HL-60 (cell line): ENCODE measurements at regions not wholly inside any gene's neighbourhood (a gene's known extent, or its start where the extent isn't known, plus 50 kb on each side); places are given as distances from the start of the nearest gene placed in this dataset.

Experiments used
- DNase-seq, 2 experiments: peaks; one replicate each; pipeline ENCODE4 v3.0.0-alpha.2; 2010 to 2020; ENCODE audit warnings: low read depth in 1 of 2, low spot score in 1 of 2
- H3K27ac ChIP-seq: fragments of 250-450 bp; sonication (Bioruptor Pico); replicated peaks from 2 replicates; pipeline ENCODE4 v1.5.1; 2020; ENCODE audit warnings: mild to moderate bottlenecking, moderate library complexity
- H3K27me3 ChIP-seq: fragments of 250-450 bp; sonication (Bioruptor Pico); 2 replicates; pipeline ENCODE4 v1.5.1; 2021; ENCODE audit warnings: mild to moderate bottlenecking, moderate library complexity; ENCODE audit not compliant: insufficient read depth, poor library complexity, severe bottlenecking
- H3K4me3 ChIP-seq: replicated peaks from 2 replicates; pipeline ENCODE4 v1.5.1; 2011; ENCODE audit warnings: mild to moderate bottlenecking, control low read depth, low read length; ENCODE audit not compliant: insufficient read depth
- GABPA ChIP-seq: IDR thresholded peaks from 2 replicates; pipeline ENCODE4 v1.6.1; 2012; ENCODE audit warnings: low read depth
- POLR2AphosphoS5 ChIP-seq: IDR thresholded peaks from 2 replicates; pipeline ENCODE4 v1.6.1; 2012; ENCODE audit warnings: low read depth
- SPI1 ChIP-seq: IDR thresholded peaks from 2 replicates; pipeline ENCODE4 v1.6.1; 2012; ENCODE audit warnings: low read depth, mild to moderate bottlenecking, borderline replicate concordance
- TF ChIP-seq, protein P1 (sequence below): IDR thresholded peaks from 2 replicates; pipeline ENCODE4 v1.6.1; 2012; ENCODE audit warnings: low read depth; ENCODE audit not compliant: insufficient replicate concordance
- TF ChIP-seq, protein P2 (sequence below): IDR thresholded peaks from one replicate; pipeline ENCODE4 v1.5.1; 2011; ENCODE audit warnings: low read length, control low read depth, inconsistent platforms; ENCODE audit not compliant: insufficient read depth

DNA sequence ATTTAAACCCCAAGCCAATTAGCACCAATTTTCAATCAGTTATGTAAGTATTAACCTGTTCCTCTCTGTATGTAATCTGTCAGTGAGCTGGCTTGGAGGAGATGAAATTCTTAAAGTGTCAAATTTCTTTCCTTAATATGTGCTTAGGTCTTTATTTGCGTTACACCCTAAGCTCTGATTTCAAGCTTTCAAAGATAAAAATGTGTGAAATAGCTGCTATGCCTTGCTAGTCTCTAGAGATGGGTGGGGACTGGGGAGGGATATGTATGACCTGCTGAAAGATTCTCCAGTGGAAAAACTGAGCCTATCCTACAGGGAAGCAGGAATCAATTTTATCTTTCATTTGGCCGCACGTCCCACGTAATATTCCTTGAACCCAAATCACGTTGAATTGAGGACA lies 264.5 kb downstream of the RND3 start:
- Histone ChIP-seq H3K27me3 (no peaks in the 10 kb centered on the region), H3K4me3 (no peak overlapping the region)
- no peak for TF ChIP-seq POLR2AphosphoS5
- TF ChIP-seq GABPA: no peak
- TF ChIP-seq, protein P1, sequence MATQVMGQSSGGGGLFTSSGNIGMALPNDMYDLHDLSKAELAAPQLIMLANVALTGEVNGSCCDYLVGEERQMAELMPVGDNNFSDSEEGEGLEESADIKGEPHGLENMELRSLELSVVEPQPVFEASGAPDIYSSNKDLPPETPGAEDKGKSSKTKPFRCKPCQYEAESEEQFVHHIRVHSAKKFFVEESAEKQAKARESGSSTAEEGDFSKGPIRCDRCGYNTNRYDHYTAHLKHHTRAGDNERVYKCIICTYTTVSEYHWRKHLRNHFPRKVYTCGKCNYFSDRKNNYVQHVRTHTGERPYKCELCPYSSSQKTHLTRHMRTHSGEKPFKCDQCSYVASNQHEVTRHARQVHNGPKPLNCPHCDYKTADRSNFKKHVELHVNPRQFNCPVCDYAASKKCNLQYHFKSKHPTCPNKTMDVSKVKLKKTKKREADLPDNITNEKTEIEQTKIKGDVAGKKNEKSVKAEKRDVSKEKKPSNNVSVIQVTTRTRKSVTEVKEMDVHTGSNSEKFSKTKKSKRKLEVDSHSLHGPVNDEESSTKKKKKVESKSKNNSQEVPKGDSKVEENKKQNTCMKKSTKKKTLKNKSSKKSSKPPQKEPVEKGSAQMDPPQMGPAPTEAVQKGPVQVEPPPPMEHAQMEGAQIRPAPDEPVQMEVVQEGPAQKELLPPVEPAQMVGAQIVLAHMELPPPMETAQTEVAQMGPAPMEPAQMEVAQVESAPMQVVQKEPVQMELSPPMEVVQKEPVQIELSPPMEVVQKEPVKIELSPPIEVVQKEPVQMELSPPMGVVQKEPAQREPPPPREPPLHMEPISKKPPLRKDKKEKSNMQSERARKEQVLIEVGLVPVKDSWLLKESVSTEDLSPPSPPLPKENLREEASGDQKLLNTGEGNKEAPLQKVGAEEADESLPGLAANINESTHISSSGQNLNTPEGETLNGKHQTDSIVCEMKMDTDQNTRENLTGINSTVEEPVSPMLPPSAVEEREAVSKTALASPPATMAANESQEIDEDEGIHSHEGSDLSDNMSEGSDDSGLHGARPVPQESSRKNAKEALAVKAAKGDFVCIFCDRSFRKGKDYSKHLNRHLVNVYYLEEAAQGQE: no peak
- TF ChIP-seq, protein P2, sequence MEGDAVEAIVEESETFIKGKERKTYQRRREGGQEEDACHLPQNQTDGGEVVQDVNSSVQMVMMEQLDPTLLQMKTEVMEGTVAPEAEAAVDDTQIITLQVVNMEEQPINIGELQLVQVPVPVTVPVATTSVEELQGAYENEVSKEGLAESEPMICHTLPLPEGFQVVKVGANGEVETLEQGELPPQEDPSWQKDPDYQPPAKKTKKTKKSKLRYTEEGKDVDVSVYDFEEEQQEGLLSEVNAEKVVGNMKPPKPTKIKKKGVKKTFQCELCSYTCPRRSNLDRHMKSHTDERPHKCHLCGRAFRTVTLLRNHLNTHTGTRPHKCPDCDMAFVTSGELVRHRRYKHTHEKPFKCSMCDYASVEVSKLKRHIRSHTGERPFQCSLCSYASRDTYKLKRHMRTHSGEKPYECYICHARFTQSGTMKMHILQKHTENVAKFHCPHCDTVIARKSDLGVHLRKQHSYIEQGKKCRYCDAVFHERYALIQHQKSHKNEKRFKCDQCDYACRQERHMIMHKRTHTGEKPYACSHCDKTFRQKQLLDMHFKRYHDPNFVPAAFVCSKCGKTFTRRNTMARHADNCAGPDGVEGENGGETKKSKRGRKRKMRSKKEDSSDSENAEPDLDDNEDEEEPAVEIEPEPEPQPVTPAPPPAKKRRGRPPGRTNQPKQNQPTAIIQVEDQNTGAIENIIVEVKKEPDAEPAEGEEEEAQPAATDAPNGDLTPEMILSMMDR: no peak
- TF ChIP-seq SPI1: no peak

DNA sequence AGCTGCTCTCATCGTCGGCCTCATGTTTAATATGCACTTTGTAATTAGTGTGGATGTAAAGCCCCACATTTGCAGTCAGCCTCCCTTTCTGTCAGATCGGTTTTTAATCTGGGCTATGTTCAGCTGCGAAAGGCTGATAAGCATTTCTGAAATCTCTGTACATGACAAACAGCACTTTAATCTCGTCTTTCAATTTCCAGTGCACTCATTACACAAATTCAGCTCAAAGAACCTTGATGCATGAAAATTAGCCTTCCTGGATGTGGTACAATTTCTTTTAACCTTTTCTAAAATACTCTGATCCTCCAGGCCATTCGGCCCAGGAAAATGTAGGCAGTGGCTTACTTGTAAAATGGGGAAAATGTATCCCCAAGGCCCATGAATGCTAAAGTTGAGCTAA lies 265.1 kb downstream of the RND3 start:
- H3K4me3 ChIP-seq: no peak overlapping the region
- no peak for DNase-seq
- H3K27me3 ChIP-seq: no peaks in the 10 kb centered on the region
- TF ChIP-seq GABPA: no peak
- no peak overlapping the region for H3K27ac ChIP-seq

More for the DNA sequence above, 264.5 kb downstream of the RND3 start:
- H3K27ac ChIP-seq: no peak overlapping the region
- DNase-seq: no peak

DNA sequence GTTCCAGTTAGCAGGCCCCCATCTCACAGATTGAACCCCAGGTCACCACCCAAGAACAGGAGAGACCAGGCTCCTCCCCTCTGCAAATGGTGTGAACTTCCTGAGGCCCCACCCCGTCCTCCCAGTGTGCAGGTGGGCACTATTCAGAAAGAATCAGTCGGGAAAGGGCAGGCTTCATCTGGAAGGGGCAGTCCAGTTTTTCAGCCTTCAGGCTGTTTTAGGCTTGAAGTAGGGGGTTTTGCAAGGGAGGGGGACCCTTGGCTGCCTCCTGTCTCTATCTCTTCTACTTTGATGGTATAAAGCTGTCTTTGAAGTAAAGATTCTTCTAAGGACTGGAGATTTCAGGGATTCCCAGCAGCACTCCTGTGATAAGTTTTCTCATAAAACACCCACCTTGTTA lies 267.6 kb downstream of the RND3 start:
- Histone ChIP-seq H3K4me3 (no peak overlapping the region), H3K27me3 (no peaks in the 10 kb centered on the region), H3K27ac (no peak overlapping the region)
- DNase-seq: no peak
- TF ChIP-seq POLR2AphosphoS5: no peak
- TF ChIP-seq, protein P1: no peak
- TF ChIP-seq, protein P2: no peak
- no peak for TF ChIP-seq GABPA
- no peak for TF ChIP-seq SPI1

DNA sequence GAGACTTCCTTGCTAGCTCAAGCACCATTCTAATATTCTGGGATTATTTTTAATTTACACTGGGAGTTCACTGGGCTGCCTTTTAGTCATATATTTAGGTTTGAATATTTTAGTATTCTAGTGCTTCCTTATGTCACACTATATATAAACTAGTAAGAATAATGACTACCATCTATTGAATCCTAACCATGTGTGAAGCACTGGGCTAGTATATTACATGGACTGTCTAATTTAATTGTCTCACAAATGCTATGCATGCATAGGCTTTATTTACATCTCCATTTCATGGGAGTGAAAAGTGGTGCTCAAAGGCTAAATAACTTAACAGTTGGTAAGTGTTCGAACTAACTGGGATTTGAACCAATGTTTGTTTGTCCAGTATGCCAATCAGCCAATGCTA lies 272.4 kb downstream of the RND3 start:
- TF ChIP-seq GABPA (no peak), SPI1 (no peak), POLR2AphosphoS5 (no peak)
- TF ChIP-seq, protein P1: no peak
- TF ChIP-seq, protein P2: no peak
- Histone ChIP-seq H3K27me3 (no peaks in the 10 kb centered on the region), H3K27ac (no peak overlapping the region), H3K4me3 (no peak overlapping the region)
- DNase-seq: no peak
